ENCODE measurements at regions not wholly inside any gene's neighbourhood (a gene's known extent, or its start where the extent isn't known, plus 50 kb on each side); places are given as distances from the start of the nearest gene placed in this dataset.
"Not testable (repeated sequence)": the region's sequence is repeated elsewhere in the genome, so short reads cannot be mapped to it uniquely, and the experiment has no call there.

DNA sequence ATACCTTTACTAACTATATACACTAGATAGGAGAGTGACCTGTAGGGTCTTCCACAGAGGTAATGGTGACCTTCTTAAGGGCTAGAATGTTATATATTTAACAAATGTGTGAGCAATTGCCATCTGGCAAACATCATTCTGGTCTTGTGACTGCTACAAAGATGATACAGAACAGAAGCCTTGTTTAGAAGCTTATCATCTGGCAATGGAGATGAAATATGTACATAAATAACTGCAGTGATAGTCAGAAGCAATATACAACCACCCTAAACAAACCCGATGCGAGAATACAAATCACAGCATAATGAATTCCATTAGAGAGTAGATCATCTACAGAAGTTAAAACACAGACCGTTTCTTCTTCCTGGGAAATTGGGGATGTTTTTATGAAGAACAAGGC lies 952.7 kb upstream of the SLIT2 start:
- no peak for DNase-seq

- no peak for DNase-seq
These were observed 957.9 kb upstream of the SLIT2 start for GRCh38 chr4:19293781-19294180.

DNA sequence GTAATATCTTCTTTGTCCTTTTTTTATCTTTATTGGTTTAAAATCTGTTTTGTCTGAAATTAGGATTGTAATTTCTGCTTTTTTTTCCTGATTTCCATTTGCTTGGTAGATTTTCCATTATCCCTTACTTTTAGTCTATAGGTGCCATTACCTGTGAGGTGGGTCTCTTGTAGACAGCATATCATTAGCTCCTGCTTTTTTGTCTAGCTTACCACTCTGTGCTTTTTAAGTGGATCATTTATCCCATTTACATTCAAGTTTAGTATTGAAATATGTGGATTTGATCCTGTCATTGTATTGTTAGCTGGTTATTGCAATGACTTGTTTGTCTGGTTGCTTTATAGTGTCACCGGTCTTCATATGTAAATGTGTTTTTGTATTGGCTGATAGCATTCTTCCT lies 958.6 kb upstream of the SLIT2 start:
- no peak for DNase-seq

DNA sequence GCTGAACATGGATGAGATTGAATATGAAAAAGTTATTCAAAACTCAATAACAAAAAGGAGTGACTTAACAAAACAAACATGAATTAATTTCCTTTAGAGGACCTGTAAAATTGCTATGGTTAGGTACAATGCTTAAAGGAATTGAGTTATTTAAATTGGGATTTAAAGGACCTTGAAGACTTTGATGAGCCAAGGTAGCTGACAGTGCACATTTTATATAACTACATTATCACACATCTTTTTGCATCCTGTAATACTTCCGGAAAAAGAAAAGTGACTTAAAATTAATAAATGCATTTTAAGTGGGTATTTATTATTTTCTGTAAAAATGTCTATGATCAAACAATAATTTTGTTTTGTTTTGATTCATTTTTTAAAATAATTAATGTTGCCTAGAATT lies 964.8 kb upstream of the SLIT2 start:
- no peak for DNase-seq

- no peak for DNase-seq
These were observed 966.6 kb upstream of the SLIT2 start for GRCh38 chr4:19285146-19285545.

DNA sequence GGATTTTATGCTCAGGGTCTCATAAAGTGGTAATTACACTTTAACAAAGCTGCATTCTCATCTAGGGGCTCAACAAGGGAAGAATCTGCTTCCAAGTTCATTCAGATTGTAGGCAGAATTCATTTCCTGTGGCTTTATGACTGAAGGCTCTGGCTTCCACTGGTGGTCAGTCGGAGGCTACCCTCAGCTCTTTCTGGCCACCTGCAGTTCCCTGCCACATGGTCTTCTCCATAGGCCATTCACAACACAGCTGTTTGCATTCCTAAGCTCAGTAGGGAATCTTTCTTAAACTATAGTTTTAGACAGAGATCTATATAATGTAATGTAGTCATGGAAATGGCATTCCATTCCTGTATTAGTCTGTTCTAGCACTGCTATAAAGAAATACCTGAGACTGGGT lies 973.0 kb upstream of the SLIT2 start:
- no peak for DNase-seq

DNA sequence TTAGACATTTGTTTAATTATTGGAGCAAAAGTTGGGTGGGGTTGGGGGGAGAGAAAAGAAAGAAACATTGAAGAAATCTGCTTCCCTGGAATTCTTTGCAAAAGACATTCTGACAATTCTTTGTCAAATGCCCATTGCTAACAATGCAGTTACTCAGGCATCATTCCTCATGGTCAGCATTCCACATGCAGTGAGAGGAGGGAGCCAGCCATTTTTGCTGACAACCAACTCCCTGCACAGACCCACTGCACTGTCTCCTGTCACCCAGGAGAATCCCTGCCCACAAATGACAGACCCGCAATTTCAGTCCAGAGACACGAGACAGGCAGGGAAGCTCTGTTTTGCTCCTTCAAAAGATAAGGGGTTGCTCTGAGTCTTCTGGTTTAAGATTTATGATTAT lies 985.1 kb upstream of the SLIT2 start:
- peak; percentile 20 for DNase-seq

- no peak for DNase-seq
These were observed 989.2 kb upstream of the SLIT2 start for GRCh38 chr4:19262467-19262866.

DNA sequence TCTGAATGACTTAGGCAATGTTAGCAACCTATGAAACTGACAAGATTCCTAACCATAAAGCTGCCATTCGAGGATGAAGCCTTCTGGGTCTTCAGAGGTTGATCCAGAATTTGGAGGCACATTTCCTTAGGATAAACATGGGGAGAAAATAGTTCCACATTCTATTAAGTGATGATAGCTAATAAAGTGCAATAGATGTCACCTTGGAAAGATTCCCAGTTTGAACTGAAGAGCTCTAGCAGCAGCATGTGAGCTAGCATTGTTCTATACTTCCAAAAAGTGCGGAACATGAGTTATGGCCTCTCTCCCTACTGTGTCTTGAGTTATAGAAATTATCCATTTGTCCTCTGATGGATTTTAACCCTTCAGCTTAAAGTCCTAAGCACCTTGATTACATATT lies 991.4 kb upstream of the SLIT2 start:
- DNase-seq = no peak

- DNase-seq = no peak
These were observed 991.8 kb upstream of the SLIT2 start for GRCh38 chr4:19259920-19260319.

DNA sequence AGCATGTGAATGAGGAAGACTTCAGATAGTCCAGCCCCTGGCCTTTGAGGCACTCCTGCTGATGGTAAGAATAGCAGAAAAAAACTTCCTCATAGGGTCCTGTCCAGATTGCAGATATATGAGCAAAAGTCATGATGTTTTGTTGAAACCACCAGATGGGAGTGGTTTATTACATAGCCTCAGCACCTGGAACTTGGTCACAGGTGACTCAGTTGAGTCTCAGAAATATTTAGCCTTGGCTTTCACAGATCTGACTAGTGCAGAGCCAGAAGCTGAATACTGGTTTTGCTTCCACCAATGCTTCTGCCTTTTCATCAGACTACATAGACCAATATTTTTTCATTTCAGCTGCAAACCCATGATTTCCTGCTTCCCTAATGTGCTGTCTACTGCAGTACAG lies 994.9 kb upstream of the SLIT2 start:
- no peak for DNase-seq

DNA sequence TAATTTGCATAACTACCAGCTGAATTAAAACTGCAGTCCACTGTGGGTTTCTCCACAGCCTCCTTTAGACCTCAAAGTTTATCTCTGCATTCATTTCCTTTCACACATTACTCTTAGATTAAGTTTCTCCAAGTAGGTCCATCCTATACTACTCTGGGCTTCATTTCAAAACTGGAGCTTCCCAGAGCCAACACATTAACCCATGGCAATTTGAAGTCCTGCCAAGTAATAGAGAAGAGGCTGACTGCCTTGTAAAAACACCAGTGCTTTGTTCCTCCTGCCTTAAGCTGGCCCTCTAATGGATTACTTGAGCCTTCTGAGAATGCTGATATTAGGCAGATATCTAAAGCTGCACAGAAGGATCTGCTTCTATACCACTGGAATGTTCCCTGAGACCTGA lies 997.2 kb upstream of the SLIT2 start:
- DNase-seq = no peak

DNA sequence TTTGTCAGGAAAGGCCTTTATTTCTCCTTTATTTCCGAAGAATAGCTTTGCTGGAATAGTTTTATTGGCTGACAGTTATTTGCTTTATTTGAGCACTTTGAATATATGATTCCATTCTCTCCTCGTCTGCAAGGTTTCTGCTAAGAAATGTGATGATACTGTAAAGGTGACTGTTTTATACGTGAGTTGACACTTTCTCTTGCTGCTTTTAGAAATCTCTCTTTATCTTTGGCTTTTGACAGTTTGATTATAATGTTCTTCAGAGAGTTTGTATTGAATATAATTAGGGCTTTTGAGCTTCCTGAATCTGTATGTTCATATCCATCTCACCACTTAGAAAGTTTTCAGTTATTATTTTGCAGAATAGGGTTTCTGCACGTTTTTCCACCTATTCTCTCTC lies 1003.7 kb upstream of the SLIT2 start:
- DNase-seq = no peak

DNA sequence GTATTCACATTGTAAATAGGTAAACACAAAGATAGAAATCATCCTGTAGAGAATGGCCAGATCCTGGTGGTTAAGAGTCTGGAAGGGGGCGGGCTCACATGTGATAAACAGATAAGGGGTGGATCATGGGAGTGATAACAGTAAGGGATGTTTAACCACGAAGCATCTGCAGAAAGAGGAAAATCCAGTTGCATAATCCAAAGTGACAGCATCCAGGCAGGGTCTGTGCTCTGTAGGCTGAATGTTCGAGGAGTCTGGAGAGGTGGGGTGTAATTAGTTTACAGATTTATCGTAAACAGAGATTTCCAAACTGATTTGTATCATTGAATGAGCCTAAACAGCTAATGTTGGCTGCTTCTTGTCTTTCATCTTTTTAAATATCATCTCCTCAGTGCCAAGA lies 1009.8 kb upstream of the SLIT2 start:
- DNase-seq = no peak

GRCh38 chr4:19239565-19239964 lies 1012.1 kb upstream of the SLIT2 start:
- no peak for DNase-seq

DNA sequence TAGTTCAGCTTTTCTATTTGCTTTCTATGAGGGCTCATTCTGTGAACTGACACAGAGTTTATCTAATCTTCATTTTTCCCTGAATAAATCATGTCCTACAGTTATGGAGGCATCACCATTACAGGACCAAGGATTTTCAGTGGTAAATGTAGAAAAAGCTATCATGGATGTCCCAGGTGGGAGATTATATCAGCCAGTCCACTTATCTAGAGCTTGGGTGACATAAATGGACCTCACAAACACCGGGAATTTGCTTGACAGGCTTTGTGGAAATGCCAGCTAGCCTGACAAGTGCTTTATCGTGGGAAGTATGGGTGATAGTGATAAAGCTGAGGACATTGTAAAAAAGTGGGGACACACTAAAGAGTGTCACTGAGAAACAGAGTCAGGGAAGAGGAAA lies 1015.2 kb upstream of the SLIT2 start:
- DNase-seq = no peak

DNA sequence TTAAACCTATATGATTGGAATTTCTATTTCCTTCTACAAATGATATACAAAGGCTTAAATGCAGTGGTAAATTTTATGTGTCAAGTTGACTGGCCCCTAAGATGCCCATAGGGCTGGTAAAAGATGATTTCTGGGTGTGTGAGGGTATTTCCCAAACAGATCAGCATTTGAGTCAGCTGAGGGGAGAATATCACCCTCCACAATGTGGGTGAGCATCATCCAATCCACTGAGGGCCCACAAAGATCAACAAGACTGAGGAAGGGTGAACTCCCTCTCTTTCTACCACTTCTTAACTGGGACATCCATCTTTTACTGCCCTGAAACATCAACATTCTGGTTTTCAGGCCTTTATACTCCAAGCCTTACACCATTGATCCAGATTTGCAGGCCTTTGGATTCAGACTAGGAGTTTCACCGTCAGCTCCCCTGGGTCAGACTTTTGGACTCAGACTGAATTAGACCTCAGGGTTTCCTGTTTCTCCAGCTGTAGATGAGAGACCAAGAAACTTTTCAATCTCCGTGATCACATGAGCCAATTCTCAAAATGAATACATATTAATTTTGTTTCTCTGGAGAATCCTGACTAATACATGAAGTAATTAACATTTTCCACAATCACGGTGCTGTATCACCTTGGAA lies 1020.7 kb upstream of the SLIT2 start:
- no peak for DNase-seq

GRCh38 chr4:19227701-19228100 lies 1024.0 kb upstream of the SLIT2 start:
- DNase-seq = no peak

DNA sequence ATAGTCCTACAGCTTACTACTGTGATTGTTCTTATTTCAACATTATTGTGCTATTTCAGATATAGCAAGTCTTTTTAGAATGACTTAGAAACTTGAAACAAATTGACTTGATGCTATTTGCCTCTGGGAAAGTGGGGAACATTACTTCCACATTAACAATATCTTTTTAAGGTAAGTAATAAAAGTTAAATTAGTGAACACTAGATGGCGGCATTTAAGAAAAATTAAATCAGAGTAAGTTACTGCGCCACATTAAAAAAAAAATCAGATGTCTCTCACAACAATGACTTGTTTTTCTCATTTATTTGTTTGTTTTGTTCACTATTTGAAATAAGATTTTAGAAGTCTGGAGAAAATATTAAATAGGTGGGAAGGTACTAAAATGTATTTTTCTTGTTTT lies 1026.9 kb upstream of the SLIT2 start:
- DNase-seq = peak; percentile 33

- no peak for DNase-seq
These were observed 1035.2 kb upstream of the SLIT2 start for GRCh38 chr4:19216476-19216875.

DNA sequence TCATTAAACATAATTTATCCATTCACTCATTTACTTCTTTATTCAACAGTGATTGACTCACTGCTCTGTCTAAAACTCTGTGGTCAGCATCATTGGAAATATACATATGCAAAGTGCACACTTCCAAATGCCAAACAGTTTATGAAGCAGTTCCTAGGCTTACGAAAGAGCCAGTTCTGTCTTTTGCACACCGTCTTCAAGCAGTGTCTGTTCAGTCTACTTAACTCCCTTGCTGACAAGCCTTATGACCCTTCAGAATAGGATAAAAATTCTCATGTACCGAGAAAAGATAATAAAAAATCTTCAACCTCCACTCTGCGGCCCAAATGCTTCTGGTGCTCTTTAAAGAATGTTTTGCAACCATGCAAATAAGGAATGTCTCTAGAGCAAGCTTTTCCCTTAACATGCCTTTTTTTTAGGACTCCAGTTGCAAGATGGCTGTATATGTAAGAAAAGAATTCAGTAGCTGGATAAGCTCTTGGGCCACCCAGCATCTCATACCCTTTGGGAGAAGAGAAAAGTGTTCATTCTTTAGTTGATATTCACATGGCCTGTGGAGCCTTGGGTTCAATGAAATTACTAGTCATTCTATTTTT lies 1037.0 kb upstream of the SLIT2 start:
- no peak for DNase-seq

GRCh38 chr4:19213388-19213787 lies 1038.3 kb upstream of the SLIT2 start:
- peak; percentile 11 for DNase-seq

DNA sequence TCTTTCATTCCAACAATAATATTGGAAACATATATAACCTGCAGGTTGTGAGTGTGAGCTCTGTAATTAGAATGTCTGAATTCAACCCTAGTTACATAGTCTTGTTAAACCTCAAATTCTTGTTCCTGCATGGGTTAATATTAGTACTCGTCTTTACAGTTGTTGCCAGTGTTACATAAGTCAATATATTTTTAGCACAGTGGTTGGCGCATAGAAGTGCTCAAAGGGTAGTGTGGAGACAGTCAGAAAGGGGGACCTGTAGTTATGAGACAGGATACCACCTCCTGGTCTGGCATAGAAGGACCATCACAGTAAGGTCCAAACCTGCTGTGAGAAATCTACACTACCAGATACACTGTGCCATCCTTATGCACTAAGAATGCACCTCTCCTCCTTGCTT lies 1045.9 kb upstream of the SLIT2 start:
- DNase-seq = no peak

DNA sequence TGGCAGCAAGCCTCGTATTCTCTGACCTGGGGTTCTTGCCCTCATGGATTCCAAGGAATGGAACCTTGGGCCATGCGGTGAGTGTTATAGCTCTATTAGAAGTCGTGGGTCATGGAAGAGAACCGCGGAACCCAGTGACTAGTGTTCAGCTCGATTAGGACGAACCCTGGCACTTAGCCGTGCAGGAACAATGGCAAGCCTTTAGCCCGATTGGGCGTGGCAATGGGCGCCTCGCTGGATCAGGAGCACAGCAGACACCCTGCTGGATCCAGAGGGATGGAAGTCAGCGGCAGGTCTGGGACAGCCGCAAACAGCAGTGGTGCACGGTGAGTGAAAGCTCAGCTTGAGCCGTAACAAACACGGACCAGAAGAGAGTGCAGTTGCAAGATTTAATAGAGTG lies 1053.9 kb upstream of the SLIT2 start:
- DNase-seq = not testable (repeated sequence)

DNA sequence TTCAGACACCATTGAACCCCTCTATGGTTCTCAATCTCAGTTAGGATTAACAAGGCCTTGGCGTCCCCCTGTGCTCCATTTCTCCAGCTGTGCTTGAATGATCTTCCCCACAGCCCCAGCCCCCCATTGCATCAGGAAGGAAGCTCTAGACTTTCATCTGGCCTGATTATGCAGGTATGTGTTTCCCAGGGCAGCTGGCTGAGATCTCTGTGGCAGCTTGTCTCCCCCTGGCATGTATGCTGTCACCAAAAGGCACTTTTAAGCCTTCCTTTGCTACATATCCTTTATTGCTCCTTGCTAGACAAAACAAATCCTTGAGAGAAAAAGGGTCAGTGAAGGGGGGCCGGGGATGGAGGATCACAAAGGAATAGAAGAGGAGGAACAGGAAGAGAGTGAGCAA lies 1056.0 kb upstream of the SLIT2 start:
- no peak for DNase-seq
